IMR-90 (cell line): ENCODE measurements at regions not wholly inside any gene's neighbourhood (a gene's known extent, or its start where the extent isn't known, plus 50 kb on each side); places are given as distances from the start of the nearest gene placed in this dataset.

Experiments used
- ATAC-seq: fragments of 200-7000 bp; cut with Tn5 transposase; 2 replicates; pipeline ENCODE4 v1.9.1; 2020; ENCODE audit warnings: low read depth, mild to moderate bottlenecking, moderate library complexity
- BruUV-seq: library from RNA; stranded (reverse); fragments of 400-500 nt; replicated peaks from 2 replicates; lab custom pipeline; 2021; lab: Mats Ljungman, UMichigan
- CTCF ChIA-PET: fragments of 300-600 bp; formaldehyde crosslinking; extraction: SDS; loops from one replicate; lab custom pipeline; 2021; ENCODE audit warnings: antibody characterized with exemption; lab: Yijun Ruan, JAX
- POLR2A ChIA-PET: fragments of 300-600 bp; sonication (Branson Sonifier 250); formaldehyde crosslinking; loops from one replicate; lab custom pipeline; 2022; ENCODE audit warnings: antibody characterized with exemption; ENCODE audit not compliant: unreplicated experiment; lab: Charles Lee
- DNase-seq: peaks from one replicate; pipeline ENCODE4 v3.0.0; 2013
- H2AFZ ChIP-seq: replicated peaks from 2 replicates; pipeline ENCODE3; 2013; ENCODE audit warnings: low read length, mild to moderate bottlenecking; ENCODE audit not compliant: poor library complexity
- H2AK5ac ChIP-seq: 2 replicates; pipeline ENCODE4 v1.6.1; 2013; ENCODE audit warnings: low read depth, low read length, inconsistent platforms
- H2AK9ac ChIP-seq: replicated peaks from 2 replicates; pipeline ENCODE3; 2013; ENCODE audit warnings: mild to moderate bottlenecking, low read depth, low read length, moderate library complexity; ENCODE audit not compliant: poor library complexity
- H2BK120ac ChIP-seq: 2 replicates; pipeline ENCODE4 v1.6.1; 2013; ENCODE audit warnings: low read depth, low read length, inconsistent platforms
- H2BK15ac ChIP-seq: 3 replicates; pipeline ENCODE4 v1.6.1; 2013; ENCODE audit warnings: low read depth, low read length, inconsistent platforms
- H2BK20ac ChIP-seq: 2 replicates; pipeline ENCODE4 v1.6.1; 2013; ENCODE audit warnings: low read depth, mild to moderate bottlenecking, inconsistent platforms, low read length, moderate library complexity
- H2BK5ac ChIP-seq: 2 replicates; pipeline ENCODE4 v1.6.1; 2013; ENCODE audit warnings: mild to moderate bottlenecking, low read depth, low read length, inconsistent platforms; ENCODE audit not compliant: poor library complexity, severe bottlenecking
- H3K14ac ChIP-seq: replicated peaks from 2 replicates; pipeline ENCODE4 v1.6.1; 2013; ENCODE audit warnings: low read depth, low read length, inconsistent platforms
- H3K18ac ChIP-seq: 2 replicates; pipeline ENCODE4 v1.6.1; 2013; ENCODE audit warnings: low read depth, low read length, control low read depth
- H3K23ac ChIP-seq: 2 replicates; pipeline ENCODE4 v1.6.1; 2013; ENCODE audit warnings: low read depth, low read length, inconsistent platforms
- H3K27ac ChIP-seq: 2 replicates; pipeline ENCODE4 v1.5.1; 2013; ENCODE audit warnings: mild to moderate bottlenecking, control low read depth, low read length; ENCODE audit not compliant: insufficient read depth
- H3K27me3 ChIP-seq: 2 replicates; pipeline ENCODE4 v1.6.1; 2013; ENCODE audit warnings: low read length; ENCODE audit not compliant: control insufficient read depth, insufficient read depth
- H3K36me3 ChIP-seq: 2 replicates; pipeline ENCODE4 v1.6.1; 2013; ENCODE audit warnings: low read length, mixed read lengths; ENCODE audit not compliant: control insufficient read depth, insufficient read depth
- H3K4ac ChIP-seq: 2 replicates; pipeline ENCODE4 v1.6.1; 2013; ENCODE audit warnings: low read depth, low read length, inconsistent platforms
- H3K4me1 ChIP-seq: 2 replicates; pipeline ENCODE4 v1.6.1; 2013; ENCODE audit warnings: low read length, mixed read lengths; ENCODE audit not compliant: control insufficient read depth, insufficient read depth
- H3K4me2 ChIP-seq: 2 replicates; pipeline ENCODE4 v1.6.1; 2013; ENCODE audit warnings: low read depth, mild to moderate bottlenecking, control low read depth, low read length, moderate library complexity
- H3K4me3 ChIP-seq: 2 replicates; pipeline ENCODE4 v1.5.1; 2013; ENCODE audit warnings: low read depth, mild to moderate bottlenecking, control low read depth, low read length, moderate library complexity; ENCODE audit not compliant: insufficient read depth
- H3K56ac ChIP-seq: 2 replicates; pipeline ENCODE4 v1.6.1; 2013; ENCODE audit warnings: low read length, inconsistent platforms; ENCODE audit not compliant: insufficient read depth; ENCODE audit errors: extremely low read depth
- H3K79me1 ChIP-seq, 2 experiments: 2 replicates each; pipeline ENCODE4 v1.6.1; 2013; ENCODE audit warnings: low read length in 2 of 2, inconsistent platforms in 1 of 2, low read depth in 1 of 2
- H3K9ac ChIP-seq: 2 replicates; pipeline ENCODE4 v1.6.1; 2013; ENCODE audit warnings: low read depth, low read length, control low read depth
- H3K9me1 ChIP-seq: 2 replicates; pipeline ENCODE4 v1.6.1; 2013; ENCODE audit warnings: low read length, inconsistent platforms; ENCODE audit not compliant: insufficient read depth
- H3K9me3 ChIP-seq: 2 replicates; pipeline ENCODE4 v1.6.1; 2013; ENCODE audit warnings: low read length; ENCODE audit not compliant: control insufficient read depth, insufficient read depth
- H4K20me1 ChIP-seq: 2 replicates; pipeline ENCODE4 v1.6.1; 2013; ENCODE audit warnings: low read length, inconsistent platforms; ENCODE audit not compliant: insufficient read depth
- H4K5ac ChIP-seq: 2 replicates; pipeline ENCODE4 v1.6.1; 2013; ENCODE audit warnings: mild to moderate bottlenecking, low read depth, low read length, control low read depth
- H4K8ac ChIP-seq, 2 experiments: 2 replicates each; pipeline ENCODE4 v1.6.1; 2013; ENCODE audit warnings: low read depth in 2 of 2, low read length in 2 of 2, control low read depth in 1 of 2, inconsistent platforms in 1 of 2
- H4K91ac ChIP-seq: 2 replicates; pipeline ENCODE4 v1.6.1; 2013; ENCODE audit warnings: low read depth, low read length, inconsistent platforms; ENCODE audit not compliant: insufficient read depth
- MAFK ChIP-seq: IDR thresholded peaks from 2 replicates; pipeline ENCODE4 v1.6.1; 2012; ENCODE audit warnings: low read depth, low read length, improper control_type of control experiment
- MXI1 ChIP-seq: IDR thresholded peaks from 2 replicates; pipeline ENCODE4 v1.6.1; 2012; ENCODE audit warnings: low read depth, mild to moderate bottlenecking, low read length, moderate library complexity, borderline replicate concordance
- POLR2A ChIP-seq: IDR thresholded peaks from 2 replicates; pipeline ENCODE4 v1.6.1; 2012; ENCODE audit warnings: mild to moderate bottlenecking, low read depth, low read length
- SMC3 ChIP-seq: fragments of 150-350 bp; IDR thresholded peaks from 2 replicates; pipeline ENCODE4 v1.6.1; 2016; ENCODE audit warnings: low read depth, mild to moderate bottlenecking, antibody characterized with exemption, low read length, moderate library complexity
- whole genome bisulfite sequencing, 2 experiments: methylation state at CpG; one replicate each; pipeline versions ENCODE4 v1.1.5 to v1.1.7; 2013; ENCODE audit warnings: missing lambda C conversion rate in 2 of 2; ENCODE audit not compliant: insufficient read length in 1 of 2; ENCODE audit errors: extremely low coverage in 2 of 2; 5-methylcytosine and 5-hydroxymethylcytosine counted together
- dilution Hi-C: fragments of 300-500 bp; cut with HindIII; formaldehyde crosslinking; loops from one replicate; pipeline ENCODE4 v1.14.3; 2018; ENCODE audit warnings: low sequenced_read_pairs; ENCODE audit not compliant: unreplicated experiment
- in situ Hi-C: fragments of 300-500 bp; cut with MboI; formaldehyde crosslinking; loops from 3 replicates; pipeline ENCODE4 v1.14.3; 2019; ENCODE audit warnings: low sequenced_read_pairs, inconsistent platforms, mixed read lengths
- intact Hi-C: fragments of 100-400 bp; cut with micrococcal nuclease; formaldehyde crosslinking; loops from 2 replicates; pipeline ENCODE4 v1.10.0; 2022
- TF ChIP-seq, protein P1 (sequence below): conservative IDR thresholded peaks from 2 replicates; pipeline ENCODE4 v1.5.1; 2012; ENCODE audit warnings: mild to moderate bottlenecking, low read depth, low read length, improper control_type of control experiment

DNA sequence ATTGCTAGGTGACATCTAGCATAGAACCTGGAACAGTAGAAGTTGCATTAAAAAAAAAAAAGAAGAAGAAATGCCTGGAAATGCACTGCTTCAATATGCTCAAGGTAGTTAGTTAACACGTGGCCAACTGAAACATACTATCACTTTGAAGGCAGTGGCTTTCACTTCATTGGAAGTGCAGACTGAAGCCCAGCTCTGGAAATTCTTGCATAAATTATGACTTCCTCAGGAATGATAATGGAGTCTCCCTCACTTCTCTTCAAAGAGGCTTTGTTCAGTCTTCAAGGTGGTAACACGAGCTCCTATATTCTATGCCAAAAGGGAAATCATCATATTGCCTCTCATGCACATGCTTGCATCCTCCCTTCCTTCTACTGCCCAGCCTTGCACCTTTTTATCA is 715.9 kb upstream of the API5 start:
- ATAC-seq (no peak), DNase-seq (no peak)
- dilution Hi-C loops (no loop called here), in situ Hi-C loops (no loop called here), intact Hi-C loops (no loop called here)
- no peak overlapping the region for H2AK5ac ChIP-seq
- H3K4ac ChIP-seq, result no peak overlapping the region
- H2AFZ ChIP-seq, result no peak overlapping the region
- H2BK120ac ChIP-seq, result no peak overlapping the region
- H2AK9ac ChIP-seq, result no peak overlapping the region
- no peaks in the 10 kb centered on the region for H3K27me3 ChIP-seq
- no TSS peak for BruUV-seq
- H4K8ac ChIP-seq, result no peak overlapping the region
- H3K4me1 ChIP-seq, result no peaks in the 10 kb centered on the region
- no peak overlapping the region for H2BK20ac ChIP-seq
- POLR2A ChIA-PET, result no interaction called here
- H3K9me1 ChIP-seq, result no peaks in the 10 kb centered on the region
- H3K9ac ChIP-seq, result no peak overlapping the region
- no peak overlapping the region for H2BK5ac ChIP-seq
- CTCF ChIA-PET, result no interaction called here
- no peaks in the 10 kb centered on the region for H3K36me3 ChIP-seq
- H3K56ac ChIP-seq, result no peak overlapping the region
- H3K9me3 ChIP-seq, result peaks cover 6% of the 10 kb centered on the region; the same call in 1 of the 2 replicates
- H3K4me3 ChIP-seq, result no peak overlapping the region
- no peak overlapping the region for H3K27ac ChIP-seq
- no peak overlapping the region for H4K91ac ChIP-seq
- H3K18ac ChIP-seq, result no peak overlapping the region
- 0% methylated on average over 1 of the region's 2 CpGs; no CpG with 5 or more reads in 1 of the 2 experiments for WGBS, 2 experiments
- H4K5ac ChIP-seq, result no peak overlapping the region
- H4K20me1 ChIP-seq, result no peaks in the 10 kb centered on the region
- no peak overlapping the region for H3K14ac ChIP-seq
- H3K23ac ChIP-seq, result no peak overlapping the region
- H3K79me1 ChIP-seq, result no peaks in the 10 kb centered on the region
- no peak for TF ChIP-seq MXI1
- TF ChIP-seq POLR2A, result no peak
- TF ChIP-seq SMC3, result no peak
- TF ChIP-seq, protein P1, sequence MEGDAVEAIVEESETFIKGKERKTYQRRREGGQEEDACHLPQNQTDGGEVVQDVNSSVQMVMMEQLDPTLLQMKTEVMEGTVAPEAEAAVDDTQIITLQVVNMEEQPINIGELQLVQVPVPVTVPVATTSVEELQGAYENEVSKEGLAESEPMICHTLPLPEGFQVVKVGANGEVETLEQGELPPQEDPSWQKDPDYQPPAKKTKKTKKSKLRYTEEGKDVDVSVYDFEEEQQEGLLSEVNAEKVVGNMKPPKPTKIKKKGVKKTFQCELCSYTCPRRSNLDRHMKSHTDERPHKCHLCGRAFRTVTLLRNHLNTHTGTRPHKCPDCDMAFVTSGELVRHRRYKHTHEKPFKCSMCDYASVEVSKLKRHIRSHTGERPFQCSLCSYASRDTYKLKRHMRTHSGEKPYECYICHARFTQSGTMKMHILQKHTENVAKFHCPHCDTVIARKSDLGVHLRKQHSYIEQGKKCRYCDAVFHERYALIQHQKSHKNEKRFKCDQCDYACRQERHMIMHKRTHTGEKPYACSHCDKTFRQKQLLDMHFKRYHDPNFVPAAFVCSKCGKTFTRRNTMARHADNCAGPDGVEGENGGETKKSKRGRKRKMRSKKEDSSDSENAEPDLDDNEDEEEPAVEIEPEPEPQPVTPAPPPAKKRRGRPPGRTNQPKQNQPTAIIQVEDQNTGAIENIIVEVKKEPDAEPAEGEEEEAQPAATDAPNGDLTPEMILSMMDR, result no peak
- no peak for TF ChIP-seq MAFK
- no peak overlapping the region for H2BK15ac ChIP-seq
- H3K4me2 ChIP-seq, result no peak overlapping the region
